ENCODE measurements at regions not wholly inside any gene's neighbourhood (a gene's known extent, or its start where the extent isn't known, plus 50 kb on each side); places are given as distances from the start of the nearest gene placed in this dataset.
"Not testable (repeated sequence)": the region's sequence is repeated elsewhere in the genome, so short reads cannot be mapped to it uniquely, and the experiment has no call there.

GRCh38 chr16:66245868-66246267, 120.6 kb upstream of the CDH5 start:
- no peak for DNase-seq (ENCODE audit: low read depth, low spot score)

GRCh38 chr16:66245072-66245471, 121.4 kb upstream of the CDH5 start:
- no peak for DNase-seq (ENCODE audit: low read depth, low spot score)

GRCh38 chr16:66242672-66243071, 123.8 kb upstream of the CDH5 start:
- no peak for DNase-seq (ENCODE audit: low read depth, low spot score)

GRCh38 chr16:66242206-66242605, 124.3 kb upstream of the CDH5 start:
- not testable (repeated sequence) for DNase-seq (ENCODE audit: low read depth, low spot score)

- no peak for DNase-seq (ENCODE audit: low read depth, low spot score)
Measured at GRCh38 chr16:66240631-66241395, 125.7 kb upstream of the CDH5 start.

GRCh38 chr16:66240088-66240487, 126.4 kb upstream of the CDH5 start:
- no peak for DNase-seq (ENCODE audit: low read depth, low spot score)

GRCh38 chr16:66238696-66239095, 127.8 kb upstream of the CDH5 start:
- no peak for DNase-seq (ENCODE audit: low read depth, low spot score)

GRCh38 chr16:66236301-66236700, 130.2 kb upstream of the CDH5 start:
- DNase-seq (ENCODE audit: low read depth, low spot score) = no peak

GRCh38 chr16:66231452-66232160, 134.9 kb upstream of the CDH5 start:
- no peak for DNase-seq (ENCODE audit: low read depth, low spot score)

- no peak for DNase-seq (ENCODE audit: low read depth, low spot score)
Measured at GRCh38 chr16:66229651-66230050, 136.8 kb upstream of the CDH5 start.

GRCh38 chr16:66228792-66229191, 137.7 kb upstream of the CDH5 start:
- no peak for DNase-seq (ENCODE audit: low read depth, low spot score)

GRCh38 chr16:66227766-66228530, 138.5 kb upstream of the CDH5 start:
- no peak for DNase-seq (ENCODE audit: low read depth, low spot score)

- no peak for DNase-seq (ENCODE audit: low read depth, low spot score)
Measured at GRCh38 chr16:66226762-66227161, 139.7 kb upstream of the CDH5 start.

GRCh38 chr16:66225696-66226095, 140.8 kb upstream of the CDH5 start:
- no peak for DNase-seq (ENCODE audit: low read depth, low spot score)

GRCh38 chr16:66224626-66225025, 141.9 kb upstream of the CDH5 start:
- DNase-seq (ENCODE audit: low read depth, low spot score) = no peak

- no peak for DNase-seq (ENCODE audit: low read depth, low spot score)
Measured at GRCh38 chr16:66224186-66224585, 142.3 kb upstream of the CDH5 start.

- no peak for DNase-seq (ENCODE audit: low read depth, low spot score)
Measured at GRCh38 chr16:66223176-66223780, 143.2 kb upstream of the CDH5 start.

GRCh38 chr16:66222756-66223155, 143.7 kb upstream of the CDH5 start:
- no peak for DNase-seq (ENCODE audit: low read depth, low spot score)

GRCh38 chr16:66220702-66221101, 145.8 kb upstream of the CDH5 start:
- DNase-seq (ENCODE audit: low read depth, low spot score) = no peak

- no peak for DNase-seq (ENCODE audit: low read depth, low spot score)
Measured at GRCh38 chr16:66219491-66219890, 147.0 kb upstream of the CDH5 start.

- no peak for DNase-seq (ENCODE audit: low read depth, low spot score)
Measured at GRCh38 chr16:66212428-66212827, 154.1 kb upstream of the CDH5 start.

GRCh38 chr16:66211651-66212050, 154.8 kb upstream of the CDH5 start:
- no peak for DNase-seq (ENCODE audit: low read depth, low spot score)

Data from ELF-1 (cell line).